GM12892 (cell line): ENCODE measurements at regions not wholly inside any gene's neighbourhood (a gene's known extent, or its start where the extent isn't known, plus 50 kb on each side); places are given as distances from the start of the nearest gene placed in this dataset.

Source experiments
- POLR2A ChIP-seq: IDR thresholded peaks from 2 replicates; pipeline ENCODE4 v1.6.1; 2011; ENCODE audit warnings: low read depth, low read length, control low read depth
- POLR2AphosphoS5 ChIP-seq: IDR thresholded peaks from 2 replicates; pipeline ENCODE4 v1.6.1; 2011; ENCODE audit warnings: low read depth, low read length, control low read depth
- TAF1 ChIP-seq: IDR thresholded peaks from 2 replicates; pipeline ENCODE4 v1.6.1; 2011; ENCODE audit warnings: low read depth, mild to moderate bottlenecking, control low read depth, low read length, borderline replicate concordance

DNA sequence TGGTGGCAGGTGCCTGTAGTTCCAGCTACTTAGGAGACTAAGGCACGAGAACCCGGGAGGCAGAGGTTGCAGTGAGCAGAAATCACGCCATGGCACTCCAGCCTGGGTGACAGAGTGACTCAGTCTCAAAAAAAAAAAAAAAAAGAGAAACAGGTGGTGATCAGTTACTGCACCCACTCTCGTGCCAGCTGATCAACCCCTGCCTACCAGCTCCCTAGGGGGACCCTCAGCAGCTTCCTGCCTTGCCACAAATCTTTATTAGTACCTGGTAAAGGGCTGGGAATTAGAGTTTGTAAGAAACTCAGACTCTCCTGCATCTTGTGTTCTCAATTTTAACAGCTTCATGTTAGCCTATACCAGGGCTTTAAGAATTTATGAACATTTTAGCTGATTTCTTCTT is 914.9 kb downstream of the EFNA5 start:
- no peak for TF ChIP-seq POLR2AphosphoS5
- TF ChIP-seq TAF1: no peak
- TF ChIP-seq POLR2A: no peak
